ENCODE measurements at regions not wholly inside any gene's neighbourhood (a gene's known extent, or its start where the extent isn't known, plus 50 kb on each side); places are given as distances from the start of the nearest gene placed in this dataset.

- TF ChIP-seq, protein P1, sequence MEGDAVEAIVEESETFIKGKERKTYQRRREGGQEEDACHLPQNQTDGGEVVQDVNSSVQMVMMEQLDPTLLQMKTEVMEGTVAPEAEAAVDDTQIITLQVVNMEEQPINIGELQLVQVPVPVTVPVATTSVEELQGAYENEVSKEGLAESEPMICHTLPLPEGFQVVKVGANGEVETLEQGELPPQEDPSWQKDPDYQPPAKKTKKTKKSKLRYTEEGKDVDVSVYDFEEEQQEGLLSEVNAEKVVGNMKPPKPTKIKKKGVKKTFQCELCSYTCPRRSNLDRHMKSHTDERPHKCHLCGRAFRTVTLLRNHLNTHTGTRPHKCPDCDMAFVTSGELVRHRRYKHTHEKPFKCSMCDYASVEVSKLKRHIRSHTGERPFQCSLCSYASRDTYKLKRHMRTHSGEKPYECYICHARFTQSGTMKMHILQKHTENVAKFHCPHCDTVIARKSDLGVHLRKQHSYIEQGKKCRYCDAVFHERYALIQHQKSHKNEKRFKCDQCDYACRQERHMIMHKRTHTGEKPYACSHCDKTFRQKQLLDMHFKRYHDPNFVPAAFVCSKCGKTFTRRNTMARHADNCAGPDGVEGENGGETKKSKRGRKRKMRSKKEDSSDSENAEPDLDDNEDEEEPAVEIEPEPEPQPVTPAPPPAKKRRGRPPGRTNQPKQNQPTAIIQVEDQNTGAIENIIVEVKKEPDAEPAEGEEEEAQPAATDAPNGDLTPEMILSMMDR (IDR thresholded peaks at IDR 0.05): no peak
- no peak for TF ChIP-seq POLR2A (IDR thresholded peaks at IDR 0.05)
These were observed 202.4 kb upstream of the SOX1 start for GRCh38 chr13:111864566-111864965.

All from thyroid gland (tissue), 4 donors.